ENCODE measurements at regions not wholly inside any gene's neighbourhood (a gene's known extent, or its start where the extent isn't known, plus 50 kb on each side); places are given as distances from the start of the nearest gene placed in this dataset.
A peak's percentile ranks its signal among the peaks of the same experiment; 100 is the strongest.

DNA sequence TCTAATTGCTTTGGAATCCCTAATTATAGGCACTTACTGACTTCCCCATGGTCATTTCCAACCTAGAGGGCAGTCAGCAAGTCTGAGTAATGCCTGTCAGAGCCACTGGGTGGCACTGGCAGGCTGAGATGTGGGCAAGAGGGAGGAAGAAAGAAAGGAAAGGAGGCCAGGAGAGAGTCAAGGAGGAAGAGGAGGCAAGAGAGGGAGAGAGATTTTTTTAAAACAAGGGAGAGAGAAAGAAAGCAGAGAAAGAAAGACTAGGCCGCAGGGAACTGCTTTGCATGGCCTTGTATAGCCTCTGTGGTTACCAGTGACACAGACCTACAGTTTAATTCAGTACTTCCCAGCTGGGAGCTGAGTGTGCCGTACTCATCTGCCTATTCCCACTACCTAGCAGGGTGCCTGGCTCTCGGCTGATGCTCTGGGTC is 210.4 kb upstream of the ADO start:
- TF ChIP-seq, protein P1, sequence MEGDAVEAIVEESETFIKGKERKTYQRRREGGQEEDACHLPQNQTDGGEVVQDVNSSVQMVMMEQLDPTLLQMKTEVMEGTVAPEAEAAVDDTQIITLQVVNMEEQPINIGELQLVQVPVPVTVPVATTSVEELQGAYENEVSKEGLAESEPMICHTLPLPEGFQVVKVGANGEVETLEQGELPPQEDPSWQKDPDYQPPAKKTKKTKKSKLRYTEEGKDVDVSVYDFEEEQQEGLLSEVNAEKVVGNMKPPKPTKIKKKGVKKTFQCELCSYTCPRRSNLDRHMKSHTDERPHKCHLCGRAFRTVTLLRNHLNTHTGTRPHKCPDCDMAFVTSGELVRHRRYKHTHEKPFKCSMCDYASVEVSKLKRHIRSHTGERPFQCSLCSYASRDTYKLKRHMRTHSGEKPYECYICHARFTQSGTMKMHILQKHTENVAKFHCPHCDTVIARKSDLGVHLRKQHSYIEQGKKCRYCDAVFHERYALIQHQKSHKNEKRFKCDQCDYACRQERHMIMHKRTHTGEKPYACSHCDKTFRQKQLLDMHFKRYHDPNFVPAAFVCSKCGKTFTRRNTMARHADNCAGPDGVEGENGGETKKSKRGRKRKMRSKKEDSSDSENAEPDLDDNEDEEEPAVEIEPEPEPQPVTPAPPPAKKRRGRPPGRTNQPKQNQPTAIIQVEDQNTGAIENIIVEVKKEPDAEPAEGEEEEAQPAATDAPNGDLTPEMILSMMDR (optimal IDR thresholded peaks at IDR 0.05 in 1 of 3, IDR thresholded peaks at IDR 0.05 in 1 of 3, conservative IDR thresholded peaks at IDR 0.05 in 1 of 3; ENCODE audit: extremely low read depth in 1 of 3, insufficient read depth in 2 of 3, low read length in 3 of 3): peak; percentile 85 to 96 (median 86)
- no peak for TF ChIP-seq EZH2 (IDR thresholded peaks at IDR 0.05; ENCODE audit: low read length)
